Hepatocyte (in vitro differentiated cells): ENCODE measurements at regions not wholly inside any gene's neighbourhood (a gene's known extent, or its start where the extent isn't known, plus 50 kb on each side); places are given as distances from the start of the nearest gene placed in this dataset.

Experiments used
- DNase-seq: peaks from one replicate; pipeline ENCODE4 v3.0.0-alpha.2; 2016; ENCODE audit warnings: low spot score
- H2AFZ ChIP-seq: fragments of 200-600 bp; sonication (generic); 2 replicates; pipeline ENCODE4 v1.6.0; 2016; ENCODE audit warnings: antibody characterized with exemption, mild to moderate bottlenecking
- H3K27ac ChIP-seq: fragments of 200-600 bp; sonication (generic); 2 replicates; pipeline ENCODE4 v1.5.1; 2016; ENCODE audit warnings: mild to moderate bottlenecking
- H3K27me3 ChIP-seq: fragments of 200-600 bp; sonication (generic); 2 replicates; pipeline ENCODE4 v1.6.1; 2016
- H3K36me3 ChIP-seq: fragments of 200-600 bp; sonication (generic); replicated peaks from 2 replicates; pipeline ENCODE4 v1.5.1; 2016; ENCODE audit warnings: low read depth; ENCODE audit not compliant: insufficient read depth
- H3K4me1 ChIP-seq: fragments of 200-600 bp; sonication (generic); 2 replicates; pipeline ENCODE4 v1.5.1; 2016; ENCODE audit warnings: mild to moderate bottlenecking, moderate library complexity; ENCODE audit not compliant: insufficient read depth
- H3K4me2 ChIP-seq: fragments of 200-600 bp; sonication (generic); 2 replicates; pipeline ENCODE4 v1.6.0; 2016
- H3K4me3 ChIP-seq: fragments of 200-600 bp; sonication (generic); 2 replicates; pipeline ENCODE4 v1.5.1; 2016; ENCODE audit warnings: mild to moderate bottlenecking
- H3K79me2 ChIP-seq: fragments of 200-600 bp; sonication (generic); 2 replicates; pipeline ENCODE4 v1.6.0; 2017; ENCODE audit warnings: mild to moderate bottlenecking
- H3K9me2 ChIP-seq: fragments of 200-600 bp; sonication (generic); replicated peaks from 2 replicates; pipeline ENCODE4 v1.6.0; 2017; ENCODE audit warnings: mild to moderate bottlenecking; ENCODE audit not compliant: insufficient read depth
- H3K9me3 ChIP-seq: fragments of 200-600 bp; sonication (generic); 2 replicates; pipeline ENCODE4 v1.5.1; 2016; ENCODE audit warnings: low read depth, mild to moderate bottlenecking
- H4K20me1 ChIP-seq: fragments of 200-600 bp; sonication (generic); 2 replicates; pipeline ENCODE4 v1.6.0; 2016; ENCODE audit warnings: mild to moderate bottlenecking; ENCODE audit not compliant: insufficient read depth, poor library complexity, severe bottlenecking
- CTCF ChIP-seq: fragments of 200-600 bp; sonication (generic); IDR thresholded peaks from 2 replicates; pipeline ENCODE4 v1.5.1; 2016; ENCODE audit warnings: antibody characterized with exemption, mild to moderate bottlenecking; ENCODE audit not compliant: poor library complexity
- EZH2 ChIP-seq: fragments of 200-600 bp; sonication (generic); IDR thresholded peaks from 2 replicates; pipeline ENCODE4 v1.6.1; 2016; ENCODE audit warnings: antibody characterized with exemption, mild to moderate bottlenecking, borderline replicate concordance
- EZH2phosphoT487 ChIP-seq: fragments of 200-600 bp; sonication (generic); IDR thresholded peaks from one replicate; pipeline ENCODE4 v1.6.1; 2018; ENCODE audit warnings: antibody characterized with exemption, mild to moderate bottlenecking, low read depth, moderate library complexity; ENCODE audit not compliant: unreplicated experiment, severe bottlenecking
- WGBS: methylation state at CpG from one replicate; pipeline ENCODE4 v1.1.6; 2016; ENCODE audit warnings: low lambda C conversion rate; ENCODE audit errors: missing lambda C conversion rate; 5-methylcytosine and 5-hydroxymethylcytosine counted together

GRCh38 chrX:137742846-137743245 is 176.9 kb downstream of the ZIC3 start:
- WGBS = 66% methylated on average over 3 of the region's 3 CpGs

GRCh38 chrX:137743414-137743813 is 177.5 kb downstream of the ZIC3 start:
- TF ChIP-seq EZH2 (no peak), CTCF (no peak), EZH2phosphoT487 (no peak)
- H3K36me3 ChIP-seq = no peaks in the 10 kb centered on the region
- no peak for DNase-seq
- no peaks in the 10 kb centered on the region for H4K20me1 ChIP-seq
- 50% methylated on average over 1 of the region's 1 CpG for WGBS
- no peak overlapping the region for H3K4me3 ChIP-seq
- no peaks in the 10 kb centered on the region for H3K9me2 ChIP-seq
- no peak overlapping the region for H2AFZ ChIP-seq
- H3K27me3 ChIP-seq = no peaks in the 10 kb centered on the region
- H3K4me1 ChIP-seq = no peaks in the 10 kb centered on the region
- no peaks in the 10 kb centered on the region for H3K79me2 ChIP-seq
- no peak overlapping the region for H3K4me2 ChIP-seq
- H3K9me3 ChIP-seq = no peaks in the 10 kb centered on the region
- H3K27ac ChIP-seq = no peak overlapping the region

More at GRCh38 chrX:137742846-137743245, 176.9 kb downstream of the ZIC3 start:
- Histone ChIP-seq H3K27ac (no peak overlapping the region), H3K36me3 (no peaks in the 10 kb centered on the region), H3K9me2 (no peaks in the 10 kb centered on the region), H3K79me2 (no peaks in the 10 kb centered on the region), H2AFZ (no peak overlapping the region), H3K27me3 (no peaks in the 10 kb centered on the region), H3K4me2 (no peak overlapping the region), H4K20me1 (no peaks in the 10 kb centered on the region), H3K4me1 (no peaks in the 10 kb centered on the region), H3K9me3 (no peaks in the 10 kb centered on the region), H3K4me3 (no peak overlapping the region)
- DNase-seq = no peak
- TF ChIP-seq CTCF (no peak), EZH2phosphoT487 (no peak), EZH2 (no peak)

- no peaks in the 10 kb centered on the region for H3K79me2 ChIP-seq
Observed at GRCh38 chrX:137746289-137746688, 180.4 kb downstream of the ZIC3 start.

More at GRCh38 chrX:137746289-137746688, 180.4 kb downstream of the ZIC3 start:
- no peak overlapping the region for H2AFZ ChIP-seq
- no peak overlapping the region for H3K4me3 ChIP-seq
- no peaks in the 10 kb centered on the region for H3K9me3 ChIP-seq
- H3K27ac ChIP-seq = no peak overlapping the region
- H3K36me3 ChIP-seq = no peaks in the 10 kb centered on the region
- TF ChIP-seq CTCF = no peak
- TF ChIP-seq EZH2 = no peak
- TF ChIP-seq EZH2phosphoT487 = no peak
- no peak for DNase-seq
- H3K4me2 ChIP-seq = no peak overlapping the region
- no peaks in the 10 kb centered on the region for H3K27me3 ChIP-seq
- no peaks in the 10 kb centered on the region for H4K20me1 ChIP-seq
- H3K9me2 ChIP-seq = no peaks in the 10 kb centered on the region
- 72% methylated on average over 1 of the region's 1 CpG for WGBS
- H3K4me1 ChIP-seq = no peaks in the 10 kb centered on the region
